ENCODE measurements at regions not wholly inside any gene's neighbourhood (a gene's known extent, or its start where the extent isn't known, plus 50 kb on each side); places are given as distances from the start of the nearest gene placed in this dataset.

DNA sequence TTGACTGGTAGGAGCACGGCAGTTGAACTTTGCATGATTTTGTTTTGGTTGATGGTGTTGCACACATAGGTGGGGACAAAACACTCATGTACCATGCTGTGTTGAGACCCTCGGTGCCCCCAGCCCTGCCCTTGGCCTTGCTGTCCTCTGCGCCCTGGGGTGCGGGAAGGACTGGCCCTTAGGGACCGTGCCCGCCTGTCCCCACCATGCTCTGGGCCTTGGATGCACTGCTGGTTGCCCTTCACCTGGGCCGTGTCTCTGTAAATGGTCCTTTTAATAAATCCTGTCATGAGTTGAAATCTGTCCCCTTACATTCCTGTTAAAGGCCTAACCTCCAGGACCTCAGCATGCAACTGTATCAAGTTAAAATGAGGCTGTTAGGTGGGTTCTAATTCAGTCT, 102.3 kb upstream of the ANO1 start:
- H3K9me3 ChIP-seq (ENCODE audit: control extremely low read depth in 1 of 3, control insufficient read depth in 2 of 3, insufficient read depth in 1 of 3, low read length in 2 of 3): peaks cover 0 to 1% (median 0%) of the 10 kb centered on the region in 3 donors
- Mint-ChIP-seq H3K27me3 (peaks cover 14% of the 10 kb centered on the region), H3K4me1 (peaks cover 13% of the 10 kb centered on the region), H3K4me3 (no peak overlapping the region), H3K9me3 (ENCODE audit: insufficient read depth) (no peaks in the 10 kb centered on the region), H3K27ac (no peak overlapping the region)
- H3K4me2 ChIP-seq (replicated peaks; ENCODE audit: low read depth, low read length, poor library complexity, severe bottlenecking): no peak overlapping the region
- no peaks in the 10 kb centered on the region for H3K27me3 ChIP-seq (replicated peaks in 1 of 4; ENCODE audit: control extremely low read depth in 1 of 4, control insufficient read depth in 3 of 4, insufficient read depth in 4 of 4, low read length in 3 of 4)
- intact Hi-C loops (cut with micrococcal nuclease): no loop called here
- peaks cover 0 to 19% of the 10 kb centered on the region in 2 donors for H3K4me1 ChIP-seq (ENCODE audit: control insufficient read depth in 2 of 2, insufficient read depth in 2 of 2, low read length in 2 of 2)
- ChIA-PET CTCF (no interaction called here), POLR2A (no interaction called here)
- no peak overlapping the region for H3K9ac ChIP-seq (ENCODE audit: low read length)
- ATAC-seq (ENCODE audit: low read depth): no peak
- no peaks in the 10 kb centered on the region for H3K36me3 ChIP-seq (replicated peaks in 1 of 2; ENCODE audit: control extremely low read depth in 1 of 2, control insufficient read depth in 1 of 2, extremely low read depth in 1 of 2, insufficient read depth in 2 of 2, low read length in 1 of 2)
- 90% methylated on average over 6 of the region's 7 CpGs for WGBS (ENCODE audit: insufficient coverage)
- H3K27ac ChIP-seq (ENCODE audit: low read length in 2 of 2): no peak overlapping the region
- H2AFZ ChIP-seq (ENCODE audit: insufficient read depth, low read depth, low read length, poor library complexity, severe bottlenecking): no peak overlapping the region
- no peaks in the 10 kb centered on the region for H3K79me2 ChIP-seq (ENCODE audit: control insufficient read depth, insufficient read depth, low read length)
- H4K20me1 ChIP-seq (ENCODE audit: control insufficient read depth, insufficient read depth, low read length, poor library complexity, severe bottlenecking): no peaks in the 10 kb centered on the region
- H3K4me3 ChIP-seq (ENCODE audit: control extremely low read depth in 1 of 5, extremely low read depth in 1 of 5, insufficient read depth in 1 of 5, low read depth in 2 of 5, low read length in 4 of 5): no peak overlapping the region
- no peak for TF ChIP-seq EZH2 (IDR thresholded peaks at IDR 0.05; ENCODE audit: borderline replicate concordance, insufficient read depth, low read depth, low read length, poor library complexity, severe bottlenecking)
- TF ChIP-seq, protein P1, sequence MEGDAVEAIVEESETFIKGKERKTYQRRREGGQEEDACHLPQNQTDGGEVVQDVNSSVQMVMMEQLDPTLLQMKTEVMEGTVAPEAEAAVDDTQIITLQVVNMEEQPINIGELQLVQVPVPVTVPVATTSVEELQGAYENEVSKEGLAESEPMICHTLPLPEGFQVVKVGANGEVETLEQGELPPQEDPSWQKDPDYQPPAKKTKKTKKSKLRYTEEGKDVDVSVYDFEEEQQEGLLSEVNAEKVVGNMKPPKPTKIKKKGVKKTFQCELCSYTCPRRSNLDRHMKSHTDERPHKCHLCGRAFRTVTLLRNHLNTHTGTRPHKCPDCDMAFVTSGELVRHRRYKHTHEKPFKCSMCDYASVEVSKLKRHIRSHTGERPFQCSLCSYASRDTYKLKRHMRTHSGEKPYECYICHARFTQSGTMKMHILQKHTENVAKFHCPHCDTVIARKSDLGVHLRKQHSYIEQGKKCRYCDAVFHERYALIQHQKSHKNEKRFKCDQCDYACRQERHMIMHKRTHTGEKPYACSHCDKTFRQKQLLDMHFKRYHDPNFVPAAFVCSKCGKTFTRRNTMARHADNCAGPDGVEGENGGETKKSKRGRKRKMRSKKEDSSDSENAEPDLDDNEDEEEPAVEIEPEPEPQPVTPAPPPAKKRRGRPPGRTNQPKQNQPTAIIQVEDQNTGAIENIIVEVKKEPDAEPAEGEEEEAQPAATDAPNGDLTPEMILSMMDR (IDR thresholded peaks at IDR 0.05): no peak
- no peak for DNase-seq

GRCh38 chr11:69976794-69977193, 101.3 kb upstream of the ANO1 start:
- peaks cover 10% of the 10 kb centered on the region for H3K4me1 Mint-ChIP-seq
- Histone ChIP-seq H3K27me3 (replicated peaks in 1 of 4; ENCODE audit: control extremely low read depth in 1 of 4, control insufficient read depth in 3 of 4, insufficient read depth in 4 of 4, low read length in 3 of 4) (no peaks in the 10 kb centered on the region), H3K4me3 (ENCODE audit: control extremely low read depth in 1 of 5, extremely low read depth in 1 of 5, insufficient read depth in 1 of 5, low read depth in 2 of 5, low read length in 4 of 5) (no peak overlapping the region), H3K27ac (ENCODE audit: low read length in 2 of 2) (no peak overlapping the region), H3K9me3 (ENCODE audit: control extremely low read depth in 1 of 3, control insufficient read depth in 2 of 3, insufficient read depth in 1 of 3, low read length in 2 of 3) (peaks cover 0 to 3% (median 0%) of the 10 kb centered on the region in 3 donors), H4K20me1 (ENCODE audit: control insufficient read depth, insufficient read depth, low read length, poor library complexity, severe bottlenecking) (no peaks in the 10 kb centered on the region), H3K4me1 (ENCODE audit: control insufficient read depth in 2 of 2, insufficient read depth in 2 of 2, low read length in 2 of 2) (peaks cover 0 to 15% of the 10 kb centered on the region in 2 donors), H3K36me3 (replicated peaks in 1 of 2; ENCODE audit: control extremely low read depth in 1 of 2, control insufficient read depth in 1 of 2, extremely low read depth in 1 of 2, insufficient read depth in 2 of 2, low read length in 1 of 2) (no peaks in the 10 kb centered on the region), H2AFZ (ENCODE audit: insufficient read depth, low read depth, low read length, poor library complexity, severe bottlenecking) (no peak overlapping the region), H3K9ac (ENCODE audit: low read length) (no peak overlapping the region), H3K79me2 (ENCODE audit: control insufficient read depth, insufficient read depth, low read length) (no peaks in the 10 kb centered on the region), H3K4me2 (replicated peaks; ENCODE audit: low read depth, low read length, poor library complexity, severe bottlenecking) (no peak overlapping the region)
- H3K9me3 Mint-ChIP-seq (ENCODE audit: insufficient read depth): no peaks in the 10 kb centered on the region
- peaks cover 17% of the 10 kb centered on the region for H3K27me3 Mint-ChIP-seq
- ChIA-PET POLR2A (no interaction called here), CTCF (no interaction called here)
- WGBS (ENCODE audit: insufficient coverage): 98% methylated on average over 6 of the region's 10 CpGs
- DNase-seq: no peak
- ATAC-seq (ENCODE audit: low read depth): no peak
- no peak overlapping the region for H3K27ac Mint-ChIP-seq
- no peak for TF ChIP-seq EZH2 (IDR thresholded peaks at IDR 0.05; ENCODE audit: borderline replicate concordance, insufficient read depth, low read depth, low read length, poor library complexity, severe bottlenecking)
- TF ChIP-seq, protein P1 (IDR thresholded peaks at IDR 0.05): no peak
- intact Hi-C loops (cut with micrococcal nuclease): no loop called here
- H3K4me3 Mint-ChIP-seq: no peak overlapping the region
